ENCODE measurements at regions not wholly inside any gene's neighbourhood (a gene's known extent, or its start where the extent isn't known, plus 50 kb on each side); places are given as distances from the start of the nearest gene placed in this dataset.
"Not testable (repeated sequence)": the region's sequence is repeated elsewhere in the genome, so short reads cannot be mapped to it uniquely, and the experiment has no call there.

GRCh38 chr21:16213518-16213917 is 483.7 kb downstream of the USP25 start:
- H3K9me3 ChIP-seq (ENCODE audit: control insufficient read depth, low read length, poor library complexity, severe bottlenecking) = no peaks in the 10 kb centered on the region
- H3K36me3 Mint-ChIP-seq (ENCODE audit: low read depth) = no peaks in the 10 kb centered on the region
- ATAC-seq (no peak), DNase-seq (no peak)
- H3K4me1 Mint-ChIP-seq = no peaks in the 10 kb centered on the region
- no peak overlapping the region for H3K4me3 Mint-ChIP-seq
- H3K27me3 Mint-ChIP-seq = no peaks in the 10 kb centered on the region
- no peak overlapping the region for H3K27ac Mint-ChIP-seq

- Mint-ChIP-seq H3K27ac (no peak overlapping the region), H3K36me3 (ENCODE audit: low read depth) (no peaks in the 10 kb centered on the region), H3K27me3 (no peaks in the 10 kb centered on the region), H3K4me3 (no peak overlapping the region), H3K4me1 (no peaks in the 10 kb centered on the region)
- ATAC-seq (no peak), DNase-seq (no peak)
- H3K9me3 ChIP-seq (ENCODE audit: control insufficient read depth, low read length, poor library complexity, severe bottlenecking) = no peaks in the 10 kb centered on the region
These were observed 485.4 kb downstream of the USP25 start for GRCh38 chr21:16215193-16215592.

DNA sequence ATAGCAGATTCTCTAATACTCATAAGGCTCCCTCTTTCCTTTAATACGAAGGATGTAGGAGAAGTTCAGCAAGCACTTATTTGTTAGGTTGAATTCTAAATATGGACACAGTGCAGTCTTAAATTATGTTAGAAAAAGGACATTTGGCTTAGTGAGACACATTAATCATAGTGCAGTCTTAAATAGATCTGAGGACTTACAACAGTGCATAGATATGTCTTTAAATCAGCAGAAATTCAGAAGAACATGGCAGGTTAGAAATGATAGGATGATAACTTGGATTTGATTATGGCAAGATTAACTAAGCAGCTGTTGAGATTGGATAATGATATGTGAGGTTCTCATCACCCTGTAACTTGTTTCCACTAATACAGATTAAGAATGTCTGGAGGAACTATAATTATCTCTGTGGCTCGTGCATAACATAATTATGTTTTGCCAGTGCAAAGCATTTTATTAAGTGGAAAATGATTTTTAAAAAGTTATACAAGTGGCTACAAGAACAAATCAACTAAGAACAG is 485.9 kb downstream of the USP25 start:
- no peak overlapping the region for H3K27ac Mint-ChIP-seq
- H3K4me1 Mint-ChIP-seq = no peaks in the 10 kb centered on the region
- ATAC-seq = no peak
- no peaks in the 10 kb centered on the region for H3K36me3 Mint-ChIP-seq (ENCODE audit: low read depth)
- no peak overlapping the region for H3K4me3 Mint-ChIP-seq
- H3K27me3 Mint-ChIP-seq = no peaks in the 10 kb centered on the region
- no peak for DNase-seq
- H3K9me3 ChIP-seq (ENCODE audit: control insufficient read depth, low read length, poor library complexity, severe bottlenecking) = no peaks in the 10 kb centered on the region

GRCh38 chr21:16216288-16216962 is 486.6 kb downstream of the USP25 start:
- Mint-ChIP-seq H3K4me3 (no peak overlapping the region), H3K36me3 (ENCODE audit: low read depth) (no peaks in the 10 kb centered on the region), H3K27me3 (no peaks in the 10 kb centered on the region), H3K27ac (no peak overlapping the region), H3K4me1 (no peaks in the 10 kb centered on the region)
- no peaks in the 10 kb centered on the region for H3K9me3 ChIP-seq (ENCODE audit: control insufficient read depth, low read length, poor library complexity, severe bottlenecking)
- no peak for DNase-seq
- no peak for ATAC-seq

GRCh38 chr21:16218682-16219343 is 489.0 kb downstream of the USP25 start:
- no peak for DNase-seq
- Mint-ChIP-seq H3K27me3 (no peaks in the 10 kb centered on the region), H3K27ac (no peak overlapping the region), H3K36me3 (ENCODE audit: low read depth) (no peaks in the 10 kb centered on the region), H3K4me3 (no peak overlapping the region), H3K4me1 (no peaks in the 10 kb centered on the region)
- no peaks in the 10 kb centered on the region for H3K9me3 ChIP-seq (ENCODE audit: control insufficient read depth, low read length, poor library complexity, severe bottlenecking)
- ATAC-seq = no peak

- ATAC-seq; DNase-seq; H3K27ac Mint-ChIP-seq; H3K36me3 Mint-ChIP-seq (ENCODE audit: low read depth); H3K4me3 Mint-ChIP-seq; H3K4me1 Mint-ChIP-seq; H3K27me3 Mint-ChIP-seq; H3K9me3 ChIP-seq (ENCODE audit: control insufficient read depth, low read length, poor library complexity, severe bottlenecking): not testable (repeated sequence)
These were observed 495.0 kb downstream of the USP25 start for GRCh38 chr21:16224756-16225155.

DNA sequence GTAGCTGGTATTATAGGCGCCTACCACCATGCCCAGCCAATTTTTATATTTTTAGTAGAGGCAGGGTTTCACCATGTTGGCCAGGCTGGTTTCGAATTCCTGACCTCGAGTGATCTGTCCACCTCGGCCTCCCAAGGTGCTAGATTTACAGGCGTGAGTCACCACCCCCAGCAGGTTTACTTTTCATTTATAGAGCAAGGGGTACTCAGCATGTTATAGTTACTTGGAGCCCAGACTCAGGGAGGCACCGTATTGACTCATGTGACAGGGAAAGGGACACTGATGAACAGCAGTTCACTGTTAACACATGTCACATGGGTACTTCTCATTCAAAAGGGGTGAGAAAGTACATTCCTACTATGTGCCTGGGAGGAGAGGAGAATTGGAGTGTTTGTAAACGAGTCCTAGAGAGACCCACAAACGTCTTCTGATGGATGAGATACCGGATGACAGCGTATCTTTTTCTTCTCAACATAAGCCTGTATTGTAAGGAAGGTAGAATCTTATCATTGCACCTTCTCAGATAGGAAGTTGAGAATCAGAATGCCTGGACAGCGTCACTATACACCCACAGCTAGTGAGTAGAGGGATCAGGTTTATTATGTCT is 510.0 kb downstream of the USP25 start:
- no peaks in the 10 kb centered on the region for H3K36me3 Mint-ChIP-seq (ENCODE audit: low read depth)
- H3K4me3 Mint-ChIP-seq = no peak overlapping the region
- H3K27ac Mint-ChIP-seq = no peak overlapping the region
- H3K27me3 Mint-ChIP-seq = no peaks in the 10 kb centered on the region
- no peak for ATAC-seq
- no peak for DNase-seq
- H3K4me1 Mint-ChIP-seq = no peaks in the 10 kb centered on the region
- no peaks in the 10 kb centered on the region for H3K9me3 ChIP-seq (ENCODE audit: control insufficient read depth, low read length, poor library complexity, severe bottlenecking)

DNA sequence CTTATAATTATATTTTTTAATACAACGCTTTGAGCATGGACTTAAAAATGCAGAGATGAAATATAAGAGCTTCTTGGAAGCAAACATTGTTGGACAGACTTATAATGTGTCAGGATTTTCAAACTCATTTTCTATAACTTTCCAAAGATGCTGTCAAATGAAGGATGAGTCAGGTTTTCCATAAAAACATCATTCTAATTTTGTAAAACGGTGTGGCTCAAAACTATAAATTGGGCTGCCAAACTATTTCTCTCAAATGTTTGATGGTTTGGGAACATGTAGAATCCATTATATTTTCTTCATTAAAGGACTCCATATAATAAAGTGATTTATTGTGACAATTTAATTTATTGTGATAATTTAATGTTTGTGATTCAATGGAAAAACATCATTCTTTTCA is 511.2 kb downstream of the USP25 start:
- H3K4me3 Mint-ChIP-seq = no peak overlapping the region
- no peaks in the 10 kb centered on the region for H3K36me3 Mint-ChIP-seq (ENCODE audit: low read depth)
- no peak for ATAC-seq

DNA sequence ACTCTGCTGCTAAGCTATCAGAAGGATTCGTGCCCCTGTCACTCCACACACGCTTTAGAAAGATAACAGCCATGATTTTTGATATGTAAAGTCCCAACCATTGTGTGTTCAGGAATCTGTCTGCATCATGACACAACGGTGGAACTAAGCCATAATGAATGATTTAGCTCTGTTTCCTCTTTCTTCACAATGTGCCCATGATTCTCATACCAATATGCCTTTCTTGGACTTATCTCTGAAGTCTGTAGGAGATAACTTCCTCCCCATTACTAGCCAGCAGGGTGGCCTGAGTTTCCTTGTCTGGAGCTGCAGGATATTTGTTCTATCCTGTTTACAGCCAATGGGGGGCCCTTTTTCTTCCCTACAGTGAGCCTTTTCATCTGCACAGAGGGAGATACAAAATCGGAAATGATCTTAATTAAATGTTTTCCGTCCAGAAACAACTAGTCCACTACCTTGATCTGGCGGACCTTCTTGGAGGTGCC is 511.7 kb downstream of the USP25 start:
- H3K4me3 Mint-ChIP-seq = no peak overlapping the region
- no peaks in the 10 kb centered on the region for H3K27me3 Mint-ChIP-seq
- no peak overlapping the region for H3K27ac Mint-ChIP-seq
- no peaks in the 10 kb centered on the region for H3K4me1 Mint-ChIP-seq
- H3K9me3 ChIP-seq (ENCODE audit: control insufficient read depth, low read length, poor library complexity, severe bottlenecking) = no peaks in the 10 kb centered on the region
- ATAC-seq = no peak
- H3K36me3 Mint-ChIP-seq (ENCODE audit: low read depth) = no peaks in the 10 kb centered on the region
- DNase-seq = no peak

More for the DNA sequence above, 511.2 kb downstream of the USP25 start:
- Mint-ChIP-seq H3K27ac (no peak overlapping the region), H3K27me3 (no peaks in the 10 kb centered on the region), H3K4me1 (no peaks in the 10 kb centered on the region)
- H3K9me3 ChIP-seq (ENCODE audit: control insufficient read depth, low read length, poor library complexity, severe bottlenecking) = no peaks in the 10 kb centered on the region
- DNase-seq = no peak

DNA sequence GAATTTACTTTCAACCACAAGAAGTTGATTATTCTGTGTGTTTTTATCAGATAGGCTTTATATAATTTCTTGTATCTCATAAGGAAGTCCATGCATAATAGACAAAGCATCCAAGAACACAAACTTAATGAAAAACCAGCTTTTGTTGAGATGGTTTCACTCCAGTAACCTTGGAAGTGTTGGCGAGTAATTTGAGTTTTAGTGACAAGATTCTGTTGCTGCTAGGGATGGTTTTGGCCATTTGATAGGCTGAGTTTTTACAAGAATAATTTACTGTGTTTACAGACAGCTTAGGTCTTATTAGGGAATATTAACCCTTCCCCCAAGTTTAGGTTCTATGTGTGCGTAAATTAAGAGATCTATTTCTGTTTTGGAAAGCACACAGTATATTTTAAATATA is 513.6 kb downstream of the USP25 start:
- ATAC-seq (no peak), DNase-seq (no peak)
- no peaks in the 10 kb centered on the region for H3K4me1 Mint-ChIP-seq
- H3K4me3 Mint-ChIP-seq = no peak overlapping the region
- no peaks in the 10 kb centered on the region for H3K27me3 Mint-ChIP-seq
- H3K9me3 ChIP-seq (ENCODE audit: control insufficient read depth, low read length, poor library complexity, severe bottlenecking) = no peaks in the 10 kb centered on the region
- no peaks in the 10 kb centered on the region for H3K36me3 Mint-ChIP-seq (ENCODE audit: low read depth)
- H3K27ac Mint-ChIP-seq = no peak overlapping the region

DNA sequence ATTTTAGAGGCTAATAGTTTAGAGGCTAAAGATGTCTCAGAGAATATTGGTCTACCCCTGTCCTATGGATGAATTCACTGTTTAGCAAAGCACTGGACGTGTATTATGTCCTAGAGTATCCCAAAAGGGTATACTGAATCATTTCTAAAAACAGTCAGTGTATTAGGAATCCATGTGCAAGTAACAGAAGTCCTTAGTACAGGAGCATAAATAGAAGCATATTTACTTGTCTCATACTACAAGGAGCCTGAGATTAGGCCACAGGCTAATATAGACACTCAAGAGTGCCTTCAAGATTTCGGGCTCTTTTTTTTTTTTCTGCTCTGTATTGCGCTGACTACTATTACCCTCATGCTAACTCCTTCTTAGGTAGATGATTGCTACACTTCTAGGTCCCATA is 518.9 kb downstream of the USP25 start:
- Mint-ChIP-seq H3K27me3 (no peaks in the 10 kb centered on the region), H3K4me1 (no peaks in the 10 kb centered on the region), H3K4me3 (no peak overlapping the region), H3K36me3 (ENCODE audit: low read depth) (no peaks in the 10 kb centered on the region), H3K27ac (no peak overlapping the region)
- no peak for ATAC-seq
- H3K9me3 ChIP-seq (ENCODE audit: control insufficient read depth, low read length, poor library complexity, severe bottlenecking) = no peaks in the 10 kb centered on the region
- no peak for DNase-seq

DNA sequence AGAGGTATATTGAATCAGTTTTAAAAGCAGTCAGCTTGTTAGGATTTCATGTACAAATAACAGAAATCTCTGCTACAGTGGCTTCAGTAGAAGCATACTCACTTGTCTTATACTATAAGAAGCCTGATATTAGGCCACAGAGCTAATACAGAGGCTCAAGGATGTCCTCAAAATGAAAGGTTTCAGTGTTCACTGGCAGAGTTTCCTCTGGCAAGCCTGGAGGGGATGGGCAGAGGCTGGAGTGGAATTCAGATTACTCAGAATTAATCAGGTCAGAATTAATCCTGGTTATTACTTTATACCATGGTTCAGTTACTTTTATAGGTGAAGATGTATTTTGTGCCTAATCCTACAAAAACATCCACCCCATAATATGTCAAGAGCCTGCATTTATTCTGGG is 520.5 kb downstream of the USP25 start:
- ATAC-seq (no peak), DNase-seq (no peak)
- H3K27me3 Mint-ChIP-seq = no peaks in the 10 kb centered on the region
- H3K36me3 Mint-ChIP-seq (ENCODE audit: low read depth) = no peaks in the 10 kb centered on the region
- no peaks in the 10 kb centered on the region for H3K4me1 Mint-ChIP-seq
- no peaks in the 10 kb centered on the region for H3K9me3 ChIP-seq (ENCODE audit: control insufficient read depth, low read length, poor library complexity, severe bottlenecking)
- no peak overlapping the region for H3K27ac Mint-ChIP-seq
- H3K4me3 Mint-ChIP-seq = no peak overlapping the region

DNA sequence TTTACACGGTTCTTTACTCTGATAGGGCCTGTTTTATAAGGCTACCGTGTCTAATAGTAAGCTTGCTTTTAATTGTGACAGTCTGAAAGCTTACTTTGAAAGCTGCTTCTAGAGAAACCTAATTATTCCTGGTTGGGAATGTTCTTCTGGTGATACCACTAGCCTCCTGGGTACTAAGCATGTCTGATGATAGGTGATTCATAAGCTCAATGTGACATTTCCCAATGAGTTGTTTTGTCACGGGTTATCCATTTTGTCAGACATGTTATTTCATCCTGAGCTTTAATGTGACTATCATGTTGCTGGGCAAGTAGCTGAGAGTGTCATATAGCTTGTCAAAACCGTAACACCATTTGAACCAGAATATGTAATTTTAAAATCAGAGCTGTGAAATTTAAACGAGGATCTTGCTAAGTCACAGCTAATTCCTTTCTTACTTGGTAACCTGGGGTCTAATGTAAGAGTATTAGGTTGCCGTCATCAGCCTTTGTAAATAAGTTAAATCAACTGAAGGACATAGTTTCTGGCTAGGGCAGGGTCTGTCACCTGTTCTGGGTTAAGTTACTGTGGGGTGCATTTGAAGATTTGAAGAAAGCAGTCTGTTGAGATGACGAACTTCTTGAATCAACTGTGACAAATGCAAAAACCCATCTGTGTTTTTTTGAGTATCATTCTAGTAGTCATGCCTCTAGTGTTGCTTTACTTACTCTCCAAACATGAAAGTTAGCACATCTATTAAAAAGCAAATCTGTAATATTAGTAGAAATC is 529.2 kb downstream of the USP25 start:
- H3K27me3 Mint-ChIP-seq = no peaks in the 10 kb centered on the region
- no peaks in the 10 kb centered on the region for H3K36me3 Mint-ChIP-seq (ENCODE audit: low read depth)
- H3K4me3 Mint-ChIP-seq = no peak overlapping the region
- DNase-seq (no peak), ATAC-seq (no peak)
- no peak overlapping the region for H3K27ac Mint-ChIP-seq
- H3K4me1 Mint-ChIP-seq = no peaks in the 10 kb centered on the region
- no peaks in the 10 kb centered on the region for H3K9me3 ChIP-seq (ENCODE audit: control insufficient read depth, low read length, poor library complexity, severe bottlenecking)

All from T-helper 17 cell (primary cell).